Common myeloid progenitor, CD34-positive (primary cell): ENCODE measurements at regions not wholly inside any gene's neighbourhood (a gene's known extent, or its start where the extent isn't known, plus 50 kb on each side); places are given as distances from the start of the nearest gene placed in this dataset.

Experiments used
- CTCF ChIA-PET: fragments of 350-600 bp; sonication (Branson Sonifier 250); formaldehyde crosslinking; loops from one replicate; lab custom pipeline; 2021; ENCODE audit warnings: antibody characterized with exemption; lab: Charles Lee
- POLR2A ChIA-PET: fragments of 350-600 bp; sonication (Branson Sonifier 250); formaldehyde crosslinking; loops from one replicate; lab custom pipeline; 2021; ENCODE audit warnings: antibody characterized with exemption; lab: Charles Lee
- DNase-seq, 3 donors: peaks; one replicate each; pipeline versions ENCODE4 v3.0.0 to v3.0.0-alpha.2; 2013
- H3K27ac ChIP-seq, 2 experiments: 1 replicate in 1 of 2; 2 replicates in 1 of 2; pipeline ENCODE4 v1.7.0; 2013; ENCODE audit warnings: inconsistent platforms in 2 of 2, low read length in 2 of 2, mild to moderate bottlenecking in 2 of 2, low read depth in 1 of 2, moderate library complexity in 1 of 2; ENCODE audit not compliant: severe bottlenecking in 2 of 2, insufficient read depth in 1 of 2, poor library complexity in 1 of 2
- H3K27me3 ChIP-seq, 5 experiments: replicated peaks in 2 of 5; 1 replicate in 3 of 5; 2 replicates in 2 of 5; pipeline versions ENCODE4 v1.6.1 to v1.7.0; 2013; ENCODE audit warnings: low read length in 4 of 5, mild to moderate bottlenecking in 2 of 5, moderate library complexity in 2 of 5, inconsistent platforms in 1 of 5; ENCODE audit not compliant: insufficient read depth in 5 of 5, control insufficient read depth in 4 of 5
- H3K36me3 ChIP-seq, 4 experiments: 1 replicate in 2 of 4; 2 replicates in 2 of 4; pipeline versions ENCODE4 v1.6.1 to v1.7.0; 2013; ENCODE audit warnings: low read length in 3 of 4, control low read depth in 1 of 4, mild to moderate bottlenecking in 1 of 4; ENCODE audit not compliant: control insufficient read depth in 4 of 4, insufficient read depth in 4 of 4
- H3K4me1 ChIP-seq, 4 experiments: 1 replicate in 3 of 4; 2 replicates in 1 of 4; pipeline versions ENCODE4 v1.6.1 to v1.7.1; 2013; ENCODE audit warnings: low read length in 3 of 4, mild to moderate bottlenecking in 3 of 4, control low read depth in 1 of 4, inconsistent platforms in 1 of 4, moderate library complexity in 1 of 4; ENCODE audit not compliant: control insufficient read depth in 4 of 4, insufficient read depth in 4 of 4; ENCODE audit errors: control extremely low read depth in 1 of 4
- H3K4me3 ChIP-seq, 7 experiments: 1 replicate in 4 of 7; 2 replicates in 3 of 7; pipeline versions ENCODE4 v1.5.1 to v1.7.0; 2013; ENCODE audit warnings: mild to moderate bottlenecking in 7 of 7, low read length in 6 of 7, moderate library complexity in 6 of 7, inconsistent platforms in 2 of 7, low read depth in 2 of 7, control low read depth in 1 of 7; ENCODE audit not compliant: insufficient read depth in 4 of 7, control insufficient read depth in 1 of 7; ENCODE audit errors: extremely low read depth in 1 of 7
- H3K9me3 ChIP-seq, 5 experiments: 1 replicate in 4 of 5; 2 replicates in 1 of 5; pipeline versions ENCODE4 v1.6.1 to v1.7.1; 2013; ENCODE audit warnings: low read length in 4 of 5, mild to moderate bottlenecking in 2 of 5, inconsistent platforms in 1 of 5, low read depth in 1 of 5, moderate library complexity in 1 of 5; ENCODE audit not compliant: control insufficient read depth in 4 of 5, insufficient read depth in 2 of 5; ENCODE audit errors: control extremely low read depth in 1 of 5
- WGBS: methylation state at CpG from one replicate; pipeline ENCODE4 v1.1.5; 2013; ENCODE audit not compliant: insufficient coverage; 5-methylcytosine and 5-hydroxymethylcytosine counted together

DNA sequence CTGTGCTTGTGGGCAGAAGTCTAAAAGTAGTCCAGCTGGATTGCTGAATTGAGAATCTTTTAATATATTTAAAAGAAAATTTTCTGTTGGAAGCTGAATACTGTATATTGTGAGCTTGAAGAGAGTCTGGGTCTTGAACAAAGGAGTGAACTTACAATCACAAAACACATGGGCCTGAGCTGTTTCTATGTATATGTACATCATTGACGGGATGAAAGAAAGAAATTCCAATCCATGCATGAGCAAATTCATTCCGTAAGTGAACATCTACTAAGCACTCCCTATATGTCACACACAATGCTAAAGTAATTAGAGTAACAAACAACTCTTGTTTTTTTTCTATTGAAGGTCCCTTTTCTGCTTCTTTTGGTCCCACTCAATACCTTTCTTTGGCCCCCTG is 331.0 kb downstream of the HS3ST1 start:
- Histone ChIP-seq H3K36me3 (no peaks in the 10 kb centered on the region), H3K4me1 (peaks cover 7 to 19% (median 11%) of the 10 kb centered on the region in 4 experiments), H3K9me3 (no peaks in the 10 kb centered on the region), H3K27me3 (no peaks in the 10 kb centered on the region), H3K27ac (no peak overlapping the region), H3K4me3 (no peak overlapping the region)
- POLR2A ChIA-PET, result no interaction called here
- no CpG with 5 or more reads among the region's 2 CpGs for WGBS
- CTCF ChIA-PET, result interaction anchor here (0.6 to 1.6 kb wide), 2 partner anchors 8 to 16 kb away, joined by 3 read pairs; no protein-coding TSS in a partner anchor
- DNase-seq, result no peak

GRCh38 chr4:11081006-11081405 is 347.7 kb downstream of the HS3ST1 start:
- no peaks in the 10 kb centered on the region for H3K4me1 ChIP-seq
- ChIA-PET CTCF (interaction anchor here (2.0 kb wide), 1 partner anchor 13 kb away, joined by 6 read pairs; no protein-coding TSS in a partner anchor), POLR2A (interaction anchor here (0.6 kb wide), 1 partner anchor 293 kb away, joined by 3 read pairs; no protein-coding TSS in a partner anchor)
- H3K27ac ChIP-seq, result no peak overlapping the region
- no peaks in the 10 kb centered on the region for H3K9me3 ChIP-seq
- no peak for DNase-seq
- H3K36me3 ChIP-seq, result no peaks in the 10 kb centered on the region
- H3K27me3 ChIP-seq, result no peaks in the 10 kb centered on the region
- no peak overlapping the region for H3K4me3 ChIP-seq

GRCh38 chr4:11079171-11079570 is 349.5 kb downstream of the HS3ST1 start:
- no peak overlapping the region for H3K4me3 ChIP-seq
- ChIA-PET POLR2A (no interaction called here), CTCF (interaction anchor here (0.5 kb wide), 1 partner anchor 52 kb away, joined by 3 read pairs; no protein-coding TSS in a partner anchor)
- no peak overlapping the region for H3K27ac ChIP-seq
- no peaks in the 10 kb centered on the region for H3K36me3 ChIP-seq
- 100% methylated on average over 1 of the region's 1 CpG for WGBS
- H3K4me1 ChIP-seq, result no peaks in the 10 kb centered on the region
- H3K9me3 ChIP-seq, result no peaks in the 10 kb centered on the region
- no peaks in the 10 kb centered on the region for H3K27me3 ChIP-seq
- DNase-seq, result no peak

GRCh38 chr4:11074581-11075241 is 354.0 kb downstream of the HS3ST1 start:
- Histone ChIP-seq H3K36me3 (no peaks in the 10 kb centered on the region), H3K27ac (no peak overlapping the region), H3K4me3 (no peak overlapping the region), H3K4me1 (no peaks in the 10 kb centered on the region), H3K9me3 (no peaks in the 10 kb centered on the region), H3K27me3 (no peaks in the 10 kb centered on the region)
- ChIA-PET CTCF (no interaction called here), POLR2A (no interaction called here)
- 86% methylated on average over 3 of the region's 4 CpGs for WGBS
- no peak for DNase-seq

GRCh38 chr4:11073621-11074051 is 355.1 kb downstream of the HS3ST1 start:
- POLR2A ChIA-PET, result no interaction called here
- 95% methylated on average over 6 of the region's 6 CpGs for WGBS
- peak in 2 of 3 donors; percentile 18 to 26 for DNase-seq

GRCh38 chr4:11072999-11073398 is 355.7 kb downstream of the HS3ST1 start:
- no peak overlapping the region for H3K4me3 ChIP-seq
- H3K36me3 ChIP-seq, result no peaks in the 10 kb centered on the region
- H3K4me1 ChIP-seq, result no peaks in the 10 kb centered on the region
- WGBS, result 71% methylated on average over 3 of the region's 8 CpGs
- no peak overlapping the region for H3K27ac ChIP-seq
- no peaks in the 10 kb centered on the region for H3K27me3 ChIP-seq
- no peak for DNase-seq
- CTCF ChIA-PET, result no interaction called here
- no peaks in the 10 kb centered on the region for H3K9me3 ChIP-seq
- POLR2A ChIA-PET, result no interaction called here

More at GRCh38 chr4:11073621-11074051, 355.1 kb downstream of the HS3ST1 start:
- CTCF ChIA-PET, result no interaction called here
- Histone ChIP-seq H3K4me1 (no peaks in the 10 kb centered on the region), H3K36me3 (no peaks in the 10 kb centered on the region), H3K27me3 (no peaks in the 10 kb centered on the region), H3K4me3 (no peak overlapping the region), H3K27ac (no peak overlapping the region), H3K9me3 (no peaks in the 10 kb centered on the region)

GRCh38 chr4:11072463-11072862 is 356.2 kb downstream of the HS3ST1 start:
- H3K27me3 ChIP-seq, result no peaks in the 10 kb centered on the region
- ChIA-PET CTCF (interaction anchor here (1.3 kb wide), 1 partner anchor 22 kb away, joined by 3 read pairs; no protein-coding TSS in a partner anchor), POLR2A (no interaction called here)
- 100% methylated on average over 5 of the region's 5 CpGs for WGBS
- no peak overlapping the region for H3K4me3 ChIP-seq
- H3K36me3 ChIP-seq, result no peaks in the 10 kb centered on the region
- H3K4me1 ChIP-seq, result no peaks in the 10 kb centered on the region
- DNase-seq, result no peak
- H3K27ac ChIP-seq, result no peak overlapping the region
- no peaks in the 10 kb centered on the region for H3K9me3 ChIP-seq
